ENCODE measurements at regions not wholly inside any gene's neighbourhood (a gene's known extent, or its start where the extent isn't known, plus 50 kb on each side); places are given as distances from the start of the nearest gene placed in this dataset.
"Not testable (repeated sequence)": the region's sequence is repeated elsewhere in the genome, so short reads cannot be mapped to it uniquely, and the experiment has no call there.

DNA sequence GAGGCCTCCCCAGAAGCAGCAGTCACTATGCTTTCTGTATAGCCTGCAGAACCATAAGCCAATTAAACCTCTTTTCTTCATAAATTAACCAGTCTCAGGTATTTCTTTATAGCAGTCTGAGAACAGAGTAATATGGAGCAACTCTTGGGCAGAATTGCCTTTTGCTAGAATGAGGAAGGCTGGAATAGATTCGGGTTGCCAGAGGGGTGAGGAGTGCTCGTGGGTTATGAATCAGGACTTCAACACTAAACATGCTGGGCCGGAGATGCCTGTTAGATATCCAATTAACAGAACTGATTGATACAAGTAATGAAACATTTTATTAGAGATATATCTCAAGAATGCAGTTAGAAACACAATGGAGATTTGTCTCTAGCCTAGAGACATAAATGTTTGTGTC, 140.9 kb upstream of the MAP3K1 start:
- H3K27ac ChIP-seq (ENCODE audit: low read length): no peak overlapping the region
- no peaks in the 10 kb centered on the region for H3K9me3 ChIP-seq (replicated peaks; ENCODE audit: control insufficient read depth, low read depth, low read length)
- H3K36me3 ChIP-seq (ENCODE audit: control insufficient read depth, insufficient read depth, low read length): no peaks in the 10 kb centered on the region
- peaks cover 7% of the 10 kb centered on the region for H3K4me1 ChIP-seq (ENCODE audit: control insufficient read depth, insufficient read depth, low read length)
- H3K27me3 ChIP-seq (ENCODE audit: control insufficient read depth, insufficient read depth, low read length): no peaks in the 10 kb centered on the region
- DNase-seq: no peak
- H3K4me3 ChIP-seq (ENCODE audit: low read length): no peak overlapping the region
- no CpG with 5 or more reads among the region's 3 CpGs for WGBS (ENCODE audit: insufficient coverage)

DNA sequence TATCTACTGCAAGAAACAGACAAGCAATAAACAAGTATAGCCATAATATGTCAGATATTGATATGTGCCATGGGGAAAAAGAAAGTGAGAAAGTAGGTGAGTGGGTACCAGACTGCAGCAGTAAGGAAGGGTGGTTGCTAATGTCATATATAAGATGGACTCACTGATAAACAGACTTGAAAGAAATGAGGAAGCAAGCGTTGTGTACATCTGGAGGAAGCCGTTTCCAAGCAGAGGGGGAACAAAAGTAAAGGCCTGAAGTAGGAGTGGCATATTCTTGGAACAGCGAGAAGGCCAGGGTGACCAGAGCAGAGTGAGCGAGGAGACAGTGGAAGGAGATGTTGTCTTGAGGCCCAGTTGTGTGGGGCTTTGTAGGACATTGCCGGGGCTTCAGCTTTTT, 142.2 kb upstream of the MAP3K1 start:
- H3K27ac ChIP-seq (ENCODE audit: low read length): no peak overlapping the region
- no peaks in the 10 kb centered on the region for H3K36me3 ChIP-seq (ENCODE audit: control insufficient read depth, insufficient read depth, low read length)
- WGBS (ENCODE audit: insufficient coverage): 68% methylated on average over 5 of the region's 5 CpGs
- H3K27me3 ChIP-seq (ENCODE audit: control insufficient read depth, insufficient read depth, low read length): no peaks in the 10 kb centered on the region
- peak; percentile 71 for DNase-seq
- peaks cover 7% of the 10 kb centered on the region for H3K4me1 ChIP-seq (ENCODE audit: control insufficient read depth, insufficient read depth, low read length)
- no peak overlapping the region for H3K4me3 ChIP-seq (ENCODE audit: low read length)
- H3K9me3 ChIP-seq (replicated peaks; ENCODE audit: control insufficient read depth, low read depth, low read length): no peaks in the 10 kb centered on the region

DNA sequence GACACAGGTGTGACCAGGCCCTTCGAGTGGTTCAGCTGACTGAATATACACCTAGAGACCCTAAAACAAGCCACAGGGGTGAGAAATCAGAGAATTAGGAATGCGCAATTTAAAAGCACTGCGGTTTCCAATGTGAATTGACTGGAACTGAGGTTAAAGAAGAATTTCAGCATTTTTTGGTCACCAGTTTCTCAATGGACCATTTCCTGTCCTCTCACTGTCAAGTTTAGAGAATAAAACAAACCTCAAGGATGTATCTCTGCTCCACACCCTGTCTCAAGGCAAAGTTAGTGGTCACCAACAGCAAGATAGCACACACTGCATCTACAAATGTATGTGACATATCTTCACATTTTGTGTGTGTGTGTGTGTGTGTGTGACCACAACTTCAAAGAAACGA, 143.8 kb upstream of the MAP3K1 start:
- Histone ChIP-seq H3K27ac (ENCODE audit: low read length) (no peak overlapping the region), H3K4me3 (ENCODE audit: low read length) (no peak overlapping the region), H3K9me3 (replicated peaks; ENCODE audit: control insufficient read depth, low read depth, low read length) (peaks cover 4% of the 10 kb centered on the region), H3K4me1 (ENCODE audit: control insufficient read depth, insufficient read depth, low read length) (peaks cover 7% of the 10 kb centered on the region), H3K27me3 (ENCODE audit: control insufficient read depth, insufficient read depth, low read length) (no peaks in the 10 kb centered on the region), H3K36me3 (ENCODE audit: control insufficient read depth, insufficient read depth, low read length) (no peaks in the 10 kb centered on the region)
- no peak for DNase-seq
- 87% methylated on average over 3 of the region's 4 CpGs for WGBS (ENCODE audit: insufficient coverage)

DNA sequence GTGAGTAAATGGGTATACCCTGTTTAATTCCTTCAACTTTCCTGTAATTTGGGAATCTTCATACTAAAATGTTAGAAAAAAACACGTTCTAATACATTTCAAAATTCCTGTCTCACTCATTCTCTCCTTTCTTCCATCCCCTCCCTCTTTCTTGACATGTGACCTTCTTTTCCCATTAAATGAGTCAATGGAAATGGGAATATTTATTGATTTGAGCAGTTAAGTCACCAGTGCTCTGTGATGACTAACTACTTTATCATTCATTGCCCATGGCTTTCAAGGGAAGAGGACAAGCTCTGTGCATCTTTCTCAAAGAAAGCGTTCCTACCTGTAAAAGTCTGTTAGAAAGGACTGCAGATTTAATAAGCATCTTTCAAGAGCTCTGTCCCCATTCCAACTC, 144.4 kb upstream of the MAP3K1 start:
- Histone ChIP-seq H3K4me3 (ENCODE audit: low read length) (no peak overlapping the region), H3K36me3 (ENCODE audit: control insufficient read depth, insufficient read depth, low read length) (no peaks in the 10 kb centered on the region), H3K27ac (ENCODE audit: low read length) (no peak overlapping the region), H3K9me3 (replicated peaks; ENCODE audit: control insufficient read depth, low read depth, low read length) (peaks cover 4% of the 10 kb centered on the region), H3K27me3 (ENCODE audit: control insufficient read depth, insufficient read depth, low read length) (no peaks in the 10 kb centered on the region), H3K4me1 (ENCODE audit: control insufficient read depth, insufficient read depth, low read length) (peaks cover 5% of the 10 kb centered on the region)
- DNase-seq: no peak
- WGBS (ENCODE audit: insufficient coverage): no CpG with 5 or more reads among the region's 2 CpGs

DNA sequence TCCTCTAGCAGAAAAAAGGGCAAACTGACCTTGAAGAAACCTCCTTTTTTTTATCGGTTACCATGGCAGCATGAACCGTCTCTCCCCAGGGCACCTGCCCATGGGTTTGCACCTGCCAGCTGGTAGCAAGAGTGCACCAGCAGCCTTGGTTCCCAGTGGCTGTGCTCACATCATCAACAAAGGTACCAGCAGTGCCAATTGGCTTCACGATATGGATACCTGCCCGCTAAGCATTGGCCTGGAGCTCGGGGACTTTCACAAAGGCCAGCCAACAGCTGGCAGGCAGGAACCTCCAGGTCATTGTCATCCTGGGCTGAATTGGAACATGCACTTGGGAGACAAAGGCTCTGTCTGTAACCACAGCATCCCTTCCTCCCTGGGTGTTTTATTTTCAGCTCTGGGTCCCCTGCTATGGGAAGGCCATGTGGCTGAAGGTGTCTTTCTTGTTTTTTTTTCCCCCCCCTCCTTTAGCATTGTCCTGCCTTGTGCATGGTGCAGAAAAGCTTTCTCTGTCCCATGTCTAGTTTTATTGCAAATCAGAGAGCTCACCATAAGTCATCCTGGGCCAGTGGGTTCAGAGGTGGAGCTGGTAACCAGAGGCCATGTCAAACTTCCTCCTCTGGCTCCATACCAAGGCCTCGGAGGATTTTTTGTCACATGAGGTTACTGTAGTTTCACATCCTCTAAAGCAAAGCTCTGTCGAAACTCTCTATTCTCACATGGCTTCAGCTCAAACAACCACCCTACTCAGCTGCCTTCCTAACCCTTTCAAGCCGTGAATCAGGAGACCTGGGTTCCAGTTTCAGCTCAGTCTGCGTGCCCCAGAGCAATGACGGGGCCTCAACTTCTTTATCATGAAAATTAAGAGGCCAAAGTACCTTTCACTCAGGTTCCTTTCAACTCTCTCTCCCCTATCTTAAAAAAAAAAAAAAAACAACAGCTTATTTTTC, 145.5 kb upstream of the MAP3K1 start:
- peak overlapping the region; percentile 29 for H3K27ac ChIP-seq (ENCODE audit: low read length)
- no peak overlapping the region for H3K4me3 ChIP-seq (ENCODE audit: low read length)
- no peaks in the 10 kb centered on the region for H3K27me3 ChIP-seq (ENCODE audit: control insufficient read depth, insufficient read depth, low read length)
- 57% methylated on average over 9 of the region's 10 CpGs for WGBS (ENCODE audit: insufficient coverage)
- H3K9me3 ChIP-seq (replicated peaks; ENCODE audit: control insufficient read depth, low read depth, low read length): peaks cover 4% of the 10 kb centered on the region
- peaks cover 5% of the 10 kb centered on the region for H3K4me1 ChIP-seq (ENCODE audit: control insufficient read depth, insufficient read depth, low read length)
- DNase-seq: peak; percentile 82
- H3K36me3 ChIP-seq (ENCODE audit: control insufficient read depth, insufficient read depth, low read length): no peaks in the 10 kb centered on the region

DNA sequence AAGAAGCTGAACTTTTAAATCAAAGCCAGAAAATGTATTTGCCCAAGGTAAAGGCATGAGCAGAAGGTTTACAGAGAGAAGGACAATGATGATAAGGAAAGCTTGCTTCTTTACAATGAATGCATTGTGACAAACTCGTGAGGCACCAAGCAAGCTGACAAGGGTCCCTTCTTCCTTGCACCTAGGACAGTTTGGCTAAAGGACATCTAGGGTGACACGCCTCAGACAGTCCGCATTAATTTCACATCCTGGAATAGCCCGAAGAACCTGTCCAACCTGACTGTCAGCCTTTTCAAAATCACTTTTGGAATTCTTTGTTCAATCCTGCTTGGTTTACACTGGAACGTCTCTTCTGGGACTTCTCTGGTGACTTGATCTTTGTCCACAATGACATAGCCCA, 146.4 kb upstream of the MAP3K1 start:
- H3K4me1 ChIP-seq (ENCODE audit: control insufficient read depth, insufficient read depth, low read length): peaks cover 5% of the 10 kb centered on the region
- peaks cover 4% of the 10 kb centered on the region for H3K9me3 ChIP-seq (replicated peaks; ENCODE audit: control insufficient read depth, low read depth, low read length)
- no peak overlapping the region for H3K27ac ChIP-seq (ENCODE audit: low read length)
- H3K27me3 ChIP-seq (ENCODE audit: control insufficient read depth, insufficient read depth, low read length): no peaks in the 10 kb centered on the region
- no peak for DNase-seq
- H3K4me3 ChIP-seq (ENCODE audit: low read length): no peak overlapping the region
- 92% methylated on average over 4 of the region's 5 CpGs for WGBS (ENCODE audit: insufficient coverage)
- H3K36me3 ChIP-seq (ENCODE audit: control insufficient read depth, insufficient read depth, low read length): no peaks in the 10 kb centered on the region

DNA sequence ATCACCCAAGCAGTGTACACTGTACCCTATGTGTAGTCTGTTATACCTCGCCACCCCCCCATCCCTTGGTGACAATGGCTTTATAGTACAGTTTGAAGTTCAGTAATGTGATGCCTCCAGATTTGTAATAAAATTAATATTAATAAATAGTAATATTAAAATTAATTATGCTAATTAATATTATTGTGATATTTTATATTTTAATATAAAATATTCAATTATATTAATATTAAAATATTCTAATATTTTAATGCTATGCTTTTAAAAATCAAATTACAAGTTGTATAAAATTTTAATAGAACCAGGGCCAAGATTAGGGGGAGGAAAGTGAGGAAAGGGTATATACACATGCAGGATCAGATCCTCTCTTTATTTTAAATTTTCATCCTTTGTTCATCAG, 147.7 kb upstream of the MAP3K1 start:
- Histone ChIP-seq H3K27me3 (ENCODE audit: control insufficient read depth, insufficient read depth, low read length) (no peaks in the 10 kb centered on the region), H3K4me3 (ENCODE audit: low read length) (no peak overlapping the region), H3K9me3 (replicated peaks; ENCODE audit: control insufficient read depth, low read depth, low read length) (peaks cover 4% of the 10 kb centered on the region), H3K4me1 (ENCODE audit: control insufficient read depth, insufficient read depth, low read length) (peaks cover 5% of the 10 kb centered on the region), H3K27ac (ENCODE audit: low read length) (no peak overlapping the region), H3K36me3 (ENCODE audit: control insufficient read depth, insufficient read depth, low read length) (no peaks in the 10 kb centered on the region)
- DNase-seq: no peak
- no CpG with 5 or more reads among the region's 1 CpG for WGBS (ENCODE audit: insufficient coverage)

DNA sequence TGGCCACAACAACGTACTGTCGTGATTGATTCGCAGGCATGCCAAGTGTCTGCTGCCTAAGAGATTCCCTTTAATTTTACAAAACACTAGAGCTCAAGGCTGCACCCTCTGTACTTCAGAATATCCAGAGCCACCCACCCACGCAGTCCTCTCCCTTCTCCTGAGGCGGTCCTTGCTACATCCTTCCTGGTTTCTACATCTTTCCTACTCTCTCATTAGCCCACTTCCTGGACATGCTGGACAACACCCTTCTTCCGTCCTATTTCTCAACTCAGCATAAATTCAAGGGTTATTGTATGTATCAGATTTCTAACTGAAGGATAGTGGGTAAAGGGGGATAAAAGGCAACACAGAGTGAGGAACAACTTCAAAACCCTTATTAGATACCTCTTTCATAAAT, 148.4 kb upstream of the MAP3K1 start:
- H3K4me3 ChIP-seq (ENCODE audit: low read length): no peak overlapping the region
- H3K27me3 ChIP-seq (ENCODE audit: control insufficient read depth, insufficient read depth, low read length): no peaks in the 10 kb centered on the region
- H3K4me1 ChIP-seq (ENCODE audit: control insufficient read depth, insufficient read depth, low read length): peaks cover 5% of the 10 kb centered on the region
- 84% methylated on average over 5 of the region's 6 CpGs for WGBS (ENCODE audit: insufficient coverage)
- no peak for DNase-seq
- H3K27ac ChIP-seq (ENCODE audit: low read length): no peak overlapping the region
- peaks cover 4% of the 10 kb centered on the region for H3K9me3 ChIP-seq (replicated peaks; ENCODE audit: control insufficient read depth, low read depth, low read length)
- no peaks in the 10 kb centered on the region for H3K36me3 ChIP-seq (ENCODE audit: control insufficient read depth, insufficient read depth, low read length)

DNA sequence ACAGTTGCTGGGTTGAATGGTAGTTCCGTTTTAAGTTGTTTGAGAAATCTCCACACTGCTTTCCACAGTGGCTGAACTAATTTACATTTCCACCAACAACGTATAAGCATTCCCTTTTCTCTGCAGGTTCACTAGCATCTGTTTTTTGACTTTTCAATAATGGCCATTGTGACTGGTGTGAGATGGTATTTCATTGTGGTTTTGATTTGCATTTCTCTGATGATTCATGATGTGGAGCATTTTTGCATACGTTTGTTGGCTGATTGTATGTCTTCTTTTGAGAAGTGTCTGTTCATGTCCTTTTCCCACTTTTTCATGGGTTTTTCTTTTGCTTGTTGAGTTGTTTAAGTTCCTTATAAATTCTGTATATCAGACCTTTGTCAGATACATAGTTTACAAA, 150.2 kb upstream of the MAP3K1 start:
- DNase-seq; H3K4me3 ChIP-seq (ENCODE audit: low read length); H3K4me1 ChIP-seq (ENCODE audit: control insufficient read depth, insufficient read depth, low read length); H3K27me3 ChIP-seq (ENCODE audit: control insufficient read depth, insufficient read depth, low read length); H3K9me3 ChIP-seq (replicated peaks; ENCODE audit: control insufficient read depth, low read depth, low read length); H3K36me3 ChIP-seq (ENCODE audit: control insufficient read depth, insufficient read depth, low read length); H3K27ac ChIP-seq (ENCODE audit: low read length): not testable (repeated sequence)
- WGBS (ENCODE audit: insufficient coverage): no CpG with 5 or more reads among the region's 3 CpGs

DNA sequence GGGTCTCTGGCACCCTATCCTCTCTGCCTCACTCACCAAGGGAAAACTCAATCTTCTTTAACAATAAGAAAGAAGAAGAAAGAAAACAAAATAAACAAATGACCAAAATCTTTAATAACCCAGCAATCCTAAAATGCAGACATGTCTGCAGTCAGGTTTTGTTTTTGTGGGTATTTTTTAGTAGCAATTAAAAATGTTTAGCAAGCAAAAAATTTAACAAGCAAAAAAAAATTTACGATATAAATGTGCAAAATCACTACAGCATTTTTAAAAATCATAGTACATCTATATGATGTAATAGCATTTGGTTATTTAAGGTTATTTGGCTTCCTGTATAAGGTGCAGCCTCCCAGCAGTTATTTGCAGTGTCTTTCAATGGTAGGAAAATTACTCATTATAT, 151.3 kb upstream of the MAP3K1 start:
- Histone ChIP-seq H3K36me3 (ENCODE audit: control insufficient read depth, insufficient read depth, low read length) (no peaks in the 10 kb centered on the region), H3K27ac (ENCODE audit: low read length) (no peak overlapping the region), H3K9me3 (replicated peaks; ENCODE audit: control insufficient read depth, low read depth, low read length) (peaks cover 4% of the 10 kb centered on the region), H3K4me3 (ENCODE audit: low read length) (no peak overlapping the region), H3K4me1 (ENCODE audit: control insufficient read depth, insufficient read depth, low read length) (no peaks in the 10 kb centered on the region), H3K27me3 (ENCODE audit: control insufficient read depth, insufficient read depth, low read length) (no peaks in the 10 kb centered on the region)
- DNase-seq: no peak
- WGBS (ENCODE audit: insufficient coverage): no CpG with 5 or more reads among the region's 1 CpG

Data from muscle of leg (tissue), 3 donors.